PC-9 (cell line): ENCODE measurements at regions not wholly inside any gene's neighbourhood (a gene's known extent, or its start where the extent isn't known, plus 50 kb on each side); places are given as distances from the start of the nearest gene placed in this dataset.

Source experiments
- CTCF ChIP-seq: fragments of 200-600 bp; sonication (generic); conservative IDR thresholded peaks from 2 replicates; pipeline ENCODE4 v1.6.1; 2017; ENCODE audit warnings: mixed run types, antibody characterized with exemption, mild to moderate bottlenecking, moderate library complexity
- EZH2 ChIP-seq: fragments of 200-600 bp; sonication (generic); IDR thresholded peaks from 2 replicates; pipeline ENCODE4 v1.8.0; 2017; ENCODE audit warnings: antibody characterized with exemption, low read depth

GRCh38 chr9:38478211-38478610, 54.0 kb upstream of the IGFBPL1 start:
- no peak for TF ChIP-seq CTCF
- no peak for TF ChIP-seq EZH2
